Urothelium cell line (cell line): ENCODE measurements at regions not wholly inside any gene's neighbourhood (a gene's known extent, or its start where the extent isn't known, plus 50 kb on each side); places are given as distances from the start of the nearest gene placed in this dataset.
A peak's percentile ranks its signal among the peaks of the same experiment; 100 is the strongest.
"Not testable (repeated sequence)": the region's sequence is repeated elsewhere in the genome, so short reads cannot be mapped to it uniquely, and the experiment has no call there.

Experiments
- DNase-seq: peaks from one replicate; pipeline ENCODE4 v3.0.0; 2011; ENCODE audit warnings: low spot score, mixed read lengths
- FAIRE-seq: peaks from 2 replicates; lab custom pipeline; 2011; peaks lifted over from hg19 to GRCh38; lab: Jason Lieb, UNC

DNA sequence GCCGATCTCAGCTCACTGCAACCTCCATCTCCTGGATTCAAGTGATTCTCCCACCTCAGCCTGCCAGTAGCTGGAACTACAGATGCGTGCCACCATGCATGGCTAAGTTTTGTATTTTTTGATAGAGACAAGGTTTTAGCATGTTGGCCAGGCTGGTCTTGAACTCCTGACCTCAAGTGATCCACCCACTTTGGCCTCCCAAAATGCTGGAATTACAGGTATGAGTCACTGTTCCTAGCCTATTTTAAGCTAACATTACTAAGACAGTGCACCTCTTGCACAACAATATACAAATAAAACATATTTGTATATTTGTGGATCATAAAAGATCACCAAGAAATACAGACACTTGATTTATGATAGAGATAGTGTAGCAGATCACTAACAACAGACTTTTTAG lies 139.1 kb downstream of the DUSP10 start:
- FAIRE-seq (no peak), DNase-seq (no peak)

DNA sequence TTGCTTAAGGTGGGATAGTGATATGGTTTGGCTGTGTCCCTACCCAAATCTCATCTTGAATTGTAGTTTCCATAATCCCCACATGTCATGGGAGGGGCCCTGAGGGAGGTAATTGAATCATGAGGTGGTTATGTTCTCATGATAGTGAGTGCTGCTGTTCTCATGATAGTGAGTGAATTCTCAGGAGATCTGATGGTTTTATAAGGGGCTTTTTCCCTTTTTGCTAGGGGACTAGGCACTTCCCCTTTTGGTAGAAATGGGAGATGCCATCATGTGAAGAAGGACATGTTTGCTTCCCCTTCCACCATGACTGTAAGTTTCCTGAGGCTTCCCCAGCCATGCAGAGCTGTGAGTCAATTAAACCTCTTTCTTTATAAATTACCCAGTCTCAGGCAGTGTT lies 137.5 kb downstream of the DUSP10 start:
- DNase-seq, FAIRE-seq: not testable (repeated sequence)

DNA sequence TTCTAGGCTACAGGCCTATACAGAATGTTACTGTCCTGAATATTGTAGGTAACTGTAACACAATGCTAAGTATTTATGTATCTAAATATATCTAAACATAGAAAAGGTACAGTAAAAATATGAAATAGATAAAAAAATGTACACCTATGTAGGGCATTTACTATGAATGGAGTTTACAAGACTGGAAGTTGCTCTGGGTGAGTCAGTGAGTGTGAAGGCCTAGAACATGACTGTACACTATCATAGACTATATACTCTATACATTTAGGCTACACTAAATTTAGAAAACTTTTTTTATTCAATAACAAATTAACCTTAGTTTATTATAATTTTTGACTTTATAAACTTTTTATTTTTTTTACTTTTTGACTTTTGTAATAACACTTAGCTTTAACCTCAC lies 136.9 kb downstream of the DUSP10 start:
- FAIRE-seq = no peak
- no peak for DNase-seq

DNA sequence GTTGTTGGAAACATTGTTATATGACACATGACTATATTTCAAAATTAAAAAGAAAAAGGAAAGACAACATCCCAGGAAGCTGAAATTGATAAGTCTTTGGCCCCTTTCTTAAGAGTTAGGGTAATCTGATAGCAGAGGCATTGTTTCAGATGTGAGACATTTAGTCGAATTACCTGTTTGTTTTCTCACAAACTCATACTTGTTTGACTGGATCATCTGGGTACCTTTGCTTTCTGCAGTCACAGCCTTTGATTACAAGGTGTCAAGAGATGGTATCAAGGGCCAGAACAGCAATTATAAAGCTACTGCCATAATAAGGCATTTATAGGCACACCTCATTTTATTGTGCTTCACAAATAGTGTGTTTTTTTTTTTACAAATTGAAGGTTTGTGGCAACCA lies 136.3 kb downstream of the DUSP10 start:
- DNase-seq = no peak
- FAIRE-seq = no peak

DNA sequence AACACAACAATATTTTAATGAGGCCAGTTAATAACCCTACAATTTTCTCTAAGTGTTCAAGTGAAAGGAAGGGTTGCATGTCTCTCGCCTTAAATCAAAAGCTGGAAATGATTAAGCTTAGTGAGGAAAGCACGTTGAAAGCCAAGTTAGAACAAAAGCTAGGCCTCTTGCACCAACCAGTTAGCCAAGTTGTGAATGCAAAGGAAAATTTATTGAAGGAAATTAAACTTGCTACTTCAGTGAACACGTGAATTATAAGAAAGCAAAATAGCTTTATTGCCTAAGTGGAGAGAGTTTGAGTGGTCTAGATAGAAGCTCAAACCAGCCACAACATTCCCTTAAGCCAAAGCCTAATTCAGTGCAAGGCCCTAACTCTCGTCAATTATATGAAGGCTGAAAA lies 135.6 kb downstream of the DUSP10 start:
- DNase-seq = no peak
- FAIRE-seq = no peak

DNA sequence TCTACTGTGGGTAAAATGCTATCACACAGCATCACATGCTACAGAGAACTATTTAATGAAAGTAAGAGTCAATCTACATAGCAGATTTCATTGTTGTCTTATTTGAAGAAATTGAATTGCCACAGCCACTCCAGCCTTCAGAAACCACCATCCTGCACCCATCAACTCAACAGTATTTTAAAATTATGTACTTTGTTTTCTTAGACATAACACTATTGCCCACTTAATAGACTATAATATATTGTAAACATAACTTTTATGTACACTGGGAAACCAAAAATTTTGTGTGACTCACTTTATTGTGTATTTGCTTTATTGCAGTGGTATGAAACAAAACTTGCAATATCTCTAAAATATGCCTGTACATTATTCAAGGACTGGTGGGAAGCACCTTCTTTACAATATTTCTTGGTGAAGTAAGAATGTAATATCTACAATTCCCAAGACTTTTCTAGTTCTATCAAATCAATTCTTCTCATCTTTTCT lies 133.0 kb downstream of the DUSP10 start:
- DNase-seq (no peak), FAIRE-seq (no peak)

DNA sequence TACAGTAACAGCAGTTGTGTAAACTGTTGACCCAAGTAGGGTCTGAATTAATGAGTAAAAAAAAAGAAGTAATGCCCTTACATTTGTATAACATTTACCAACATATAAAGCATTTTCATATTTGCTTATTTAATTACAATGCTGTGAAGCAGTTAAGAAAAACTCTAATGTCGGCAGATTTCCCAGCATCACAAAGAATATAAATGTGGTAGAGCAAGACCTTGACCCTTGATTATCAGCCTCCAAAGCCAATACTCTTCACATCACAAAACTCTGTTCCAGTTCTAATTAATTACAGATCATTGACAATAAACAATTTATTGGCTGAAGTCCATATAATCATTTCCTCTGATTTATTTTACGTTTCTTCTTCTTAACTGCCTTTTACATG lies 130.2 kb downstream of the DUSP10 start:
- FAIRE-seq = no peak
- no peak for DNase-seq

DNA sequence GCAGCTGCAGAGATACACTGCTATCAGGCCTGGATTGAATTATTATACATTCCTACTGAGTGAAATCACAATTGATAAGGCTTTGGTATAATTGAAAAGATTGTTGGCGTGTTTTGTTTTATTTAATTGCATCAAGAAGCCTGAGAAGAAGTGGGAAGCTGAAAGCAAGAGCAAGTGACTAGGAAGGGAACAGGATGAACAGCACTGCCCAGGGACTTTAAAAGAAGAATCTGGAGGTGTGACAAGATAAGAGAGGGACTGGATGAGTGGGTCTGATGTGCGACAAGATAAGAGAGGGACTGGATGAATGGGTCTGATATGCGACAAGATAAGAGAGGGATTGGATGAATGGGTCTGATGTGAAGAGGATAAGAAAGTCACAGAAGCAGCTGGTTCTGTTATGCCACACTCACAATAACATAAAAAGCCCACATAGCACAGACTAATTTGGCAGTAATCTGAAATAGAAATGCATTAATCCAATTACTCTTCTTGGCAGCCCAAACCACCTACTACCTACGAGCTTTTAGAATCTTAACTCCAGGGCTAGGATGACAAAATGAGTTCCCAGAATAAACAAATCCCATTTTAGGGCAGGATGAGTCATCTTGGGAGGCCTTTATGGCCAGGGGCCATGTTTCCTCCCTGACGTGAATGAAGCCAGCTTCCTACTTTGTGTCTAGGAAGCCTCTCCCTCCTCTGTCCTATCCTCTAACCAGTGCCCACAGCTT lies 129.7 kb downstream of the DUSP10 start:
- FAIRE-seq (no peak), DNase-seq (peak; percentile 73)

DNA sequence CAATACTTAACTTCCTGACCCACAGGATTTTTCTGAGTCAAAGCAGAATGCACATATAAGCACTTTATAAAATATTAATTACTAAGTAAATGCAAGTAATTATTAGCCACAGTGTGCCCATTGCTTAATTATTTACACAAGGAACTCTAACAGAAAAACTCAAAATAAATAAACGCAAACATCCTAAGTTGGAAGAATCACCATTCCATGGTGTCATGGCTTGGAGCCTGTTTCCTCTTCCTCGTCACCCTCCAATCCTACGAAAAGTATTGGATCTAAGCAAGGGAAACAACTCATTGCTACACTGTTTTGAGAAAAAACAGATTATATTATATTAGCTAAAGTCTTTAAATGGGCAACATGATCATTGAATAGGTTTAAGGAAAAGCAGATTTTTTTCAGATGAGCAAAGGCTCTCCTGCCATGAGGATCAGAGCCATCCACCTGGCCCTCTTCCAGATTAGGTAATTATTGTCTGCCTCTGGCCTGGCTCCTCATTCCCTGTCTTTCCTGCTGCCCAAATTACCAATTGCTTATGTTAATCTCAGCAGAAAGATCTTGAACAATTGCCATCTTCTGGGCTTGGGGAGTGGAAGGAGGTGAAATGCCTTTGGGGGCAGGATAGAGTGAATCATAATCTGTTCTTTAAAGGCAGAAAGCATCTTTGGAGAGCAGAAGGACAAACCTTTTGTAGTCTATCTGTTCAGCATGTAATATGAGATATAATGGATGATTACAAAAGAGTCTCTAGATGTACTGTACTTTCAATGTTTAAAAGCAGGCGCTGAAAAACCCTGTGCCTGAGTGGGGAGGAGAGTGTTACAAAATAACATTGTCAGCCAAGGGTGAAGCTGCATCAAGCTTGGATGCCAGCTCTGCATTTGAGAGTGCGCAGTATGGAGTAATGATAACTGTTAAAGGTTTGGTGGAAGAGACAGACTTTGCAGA lies 121.2 kb downstream of the DUSP10 start:
- no peak for DNase-seq
- no peak for FAIRE-seq

DNA sequence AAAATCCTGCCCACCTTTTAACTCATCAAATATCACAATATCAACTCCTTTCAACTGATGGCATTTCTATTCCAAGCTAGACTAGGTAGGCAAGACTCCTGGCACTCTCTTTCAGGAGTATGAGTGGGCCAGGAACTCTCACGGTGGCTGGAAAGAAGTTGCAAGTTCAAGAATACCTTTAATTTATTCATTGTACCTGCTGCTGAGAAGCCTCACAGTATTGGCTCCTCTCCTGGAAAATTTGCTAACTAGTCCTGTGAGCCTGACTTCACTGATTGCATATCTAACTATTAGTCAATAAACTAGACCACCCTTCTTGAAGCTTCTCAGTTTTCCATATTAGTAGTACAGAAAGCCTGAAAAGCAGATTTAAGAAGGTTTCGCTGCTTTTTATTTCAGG lies 120.2 kb downstream of the DUSP10 start:
- FAIRE-seq (no peak), DNase-seq (no peak)

DNA sequence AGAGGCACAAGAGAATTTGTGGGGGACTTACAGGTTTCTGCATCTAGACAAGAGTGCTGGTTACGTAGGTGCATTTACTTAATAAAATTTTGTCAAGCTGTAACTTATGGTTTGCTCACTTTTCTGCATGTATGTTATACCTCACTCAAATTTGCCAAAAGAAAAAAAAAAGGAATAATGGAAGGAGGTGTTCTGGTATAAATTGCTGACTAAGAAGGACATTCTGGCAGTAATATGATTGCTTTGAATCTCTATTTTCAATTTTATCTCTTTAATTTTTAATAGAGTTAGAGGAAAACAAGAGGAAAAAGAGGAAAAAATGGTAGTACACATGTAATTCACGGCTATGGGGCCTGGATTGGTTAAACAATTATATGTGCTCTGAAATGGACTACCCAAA lies 119.5 kb downstream of the DUSP10 start:
- DNase-seq (no peak), FAIRE-seq (no peak)

DNA sequence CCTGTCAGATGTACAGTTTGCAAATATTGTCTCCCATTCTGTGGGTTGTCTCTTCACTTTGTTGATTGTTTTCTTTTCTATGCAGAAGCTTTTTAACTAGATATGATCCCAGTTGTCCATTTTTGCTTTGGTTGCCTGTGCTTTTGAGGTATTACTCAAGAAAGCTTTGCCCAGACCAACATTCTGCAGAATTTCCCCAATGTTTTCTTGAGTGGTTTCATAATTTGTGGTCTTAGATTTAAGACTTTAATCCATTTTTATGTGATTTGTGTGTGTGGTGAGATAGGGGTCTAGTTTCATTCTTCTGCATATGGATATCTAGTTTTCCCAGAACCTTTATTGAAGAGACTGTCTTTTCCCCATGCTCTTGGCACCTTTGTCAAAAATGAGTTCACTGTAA lies 116.9 kb downstream of the DUSP10 start:
- DNase-seq (no peak), FAIRE-seq (no peak)

DNA sequence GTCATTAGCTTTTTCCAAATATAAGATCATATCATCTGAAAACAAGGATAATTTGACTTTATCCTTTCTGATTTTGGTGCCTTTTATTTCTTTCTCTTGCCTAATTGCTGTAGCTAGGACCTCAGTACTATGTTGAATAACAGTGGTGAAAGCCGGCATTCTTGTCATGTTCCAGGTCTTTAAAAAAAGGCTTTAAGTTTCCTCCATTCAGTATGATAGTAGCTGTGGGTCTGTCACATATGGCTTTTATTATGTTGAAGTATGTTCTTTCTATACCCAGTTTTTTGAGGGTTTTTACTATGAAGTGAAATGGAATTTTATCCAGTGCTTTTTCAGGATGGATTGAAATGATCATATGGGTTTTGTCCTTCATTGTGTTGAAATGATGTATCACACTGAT lies 115.8 kb downstream of the DUSP10 start:
- FAIRE-seq (no peak), DNase-seq (no peak)

DNA sequence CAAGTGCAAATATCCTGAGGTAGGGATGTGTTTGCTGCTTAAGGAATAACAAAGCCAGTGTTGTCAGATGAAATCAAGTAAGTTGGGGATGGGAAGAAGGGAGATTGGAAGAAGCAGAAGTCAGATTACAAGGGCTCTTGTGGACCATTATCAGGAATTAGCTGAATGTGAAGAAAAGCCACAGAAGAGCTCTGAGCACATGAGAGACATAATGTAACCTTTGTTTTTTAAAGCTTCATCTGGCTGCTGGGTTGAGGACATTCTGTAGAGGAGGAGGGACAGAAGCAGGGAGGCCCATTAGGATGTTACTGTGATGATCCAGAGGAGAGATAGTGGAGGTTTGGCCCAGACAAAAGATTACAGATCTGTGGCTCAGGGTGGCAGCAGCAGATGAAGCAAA lies 111.7 kb downstream of the DUSP10 start:
- DNase-seq (no peak), FAIRE-seq (no peak)

DNA sequence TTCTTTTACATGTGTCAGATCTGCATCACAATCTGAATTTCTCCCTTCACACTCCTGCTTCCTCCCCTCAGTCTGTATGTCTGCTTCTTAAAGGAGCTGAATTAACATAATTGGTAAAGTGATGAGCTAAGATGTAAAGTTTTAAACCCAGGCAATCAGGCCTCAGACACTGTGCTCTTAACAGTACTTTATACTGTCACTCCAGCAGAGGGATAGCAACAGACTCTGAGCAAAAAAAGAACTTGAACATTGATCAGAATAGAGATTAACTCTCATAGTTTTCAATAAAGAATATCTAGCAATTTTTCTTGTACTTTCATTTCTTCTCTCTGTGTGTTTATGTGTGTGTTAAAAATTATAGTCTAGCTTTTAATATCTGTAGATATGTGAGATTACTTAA lies 110.3 kb downstream of the DUSP10 start:
- no peak for DNase-seq
- FAIRE-seq = no peak

DNA sequence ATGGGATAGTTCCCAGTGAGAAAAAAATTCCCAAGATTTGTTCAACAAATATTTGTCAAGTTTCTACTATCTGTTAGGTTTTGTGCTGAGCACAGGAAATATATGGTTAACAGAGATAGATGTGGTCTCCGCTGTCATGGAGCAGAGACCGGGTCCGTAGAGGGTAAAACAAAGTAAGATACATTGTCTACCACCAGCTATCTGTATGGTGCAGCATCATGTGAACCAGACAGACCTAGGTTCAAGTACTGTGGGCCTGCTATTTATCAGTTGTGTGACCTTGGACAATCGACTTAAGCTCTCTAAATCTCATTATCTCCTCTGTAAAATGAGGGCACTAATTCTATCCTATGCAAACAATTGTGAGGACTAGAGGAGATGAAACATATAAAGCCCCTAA lies 109.8 kb downstream of the DUSP10 start:
- no peak for DNase-seq
- no peak for FAIRE-seq

DNA sequence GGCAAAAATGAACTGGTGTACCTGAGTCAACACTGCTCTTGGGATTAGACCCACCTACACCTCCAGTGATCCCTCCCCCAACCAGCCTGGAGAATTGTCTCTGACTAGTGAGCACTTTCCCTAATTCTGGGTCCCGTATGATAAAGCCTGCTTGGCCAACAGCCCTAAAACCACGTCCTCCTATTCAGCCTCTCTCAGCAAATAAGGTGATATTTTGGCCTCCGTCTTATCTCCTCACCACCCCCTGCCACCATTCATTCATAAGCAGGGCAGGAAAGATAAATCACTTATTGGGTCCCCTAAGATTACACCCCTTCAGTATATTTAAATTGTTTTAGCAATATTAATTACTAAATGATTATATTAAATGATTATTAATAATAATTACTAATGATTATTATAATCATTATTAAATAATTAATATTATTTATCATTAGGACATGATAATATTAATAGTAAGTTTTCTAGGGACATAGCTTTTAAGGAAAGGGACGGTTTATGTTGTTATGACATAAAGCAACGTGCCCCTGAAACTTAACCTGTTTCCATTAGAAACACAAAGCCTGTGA lies 108.0 kb downstream of the DUSP10 start:
- DNase-seq (no peak), FAIRE-seq (no peak)

DNA sequence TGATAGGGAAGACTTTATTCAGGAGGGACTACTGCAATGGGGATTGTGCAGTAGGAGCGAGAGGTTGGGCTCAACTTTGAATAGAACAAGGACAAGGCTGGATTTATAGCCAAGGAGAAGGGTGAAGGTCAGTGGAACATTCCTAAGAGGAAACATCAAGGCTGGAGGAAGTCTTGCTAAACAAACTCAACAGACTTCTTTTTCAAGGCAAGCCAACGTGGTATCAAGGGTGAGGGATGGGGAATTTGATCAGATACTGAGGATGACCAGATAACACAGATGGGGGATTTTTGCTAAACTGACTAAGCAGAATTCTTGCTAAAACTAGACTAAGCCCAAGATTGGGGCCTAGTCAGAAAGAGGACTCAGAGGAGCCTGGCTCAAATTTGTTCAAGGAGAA lies 107.3 kb downstream of the DUSP10 start:
- DNase-seq (no peak), FAIRE-seq (no peak)

DNA sequence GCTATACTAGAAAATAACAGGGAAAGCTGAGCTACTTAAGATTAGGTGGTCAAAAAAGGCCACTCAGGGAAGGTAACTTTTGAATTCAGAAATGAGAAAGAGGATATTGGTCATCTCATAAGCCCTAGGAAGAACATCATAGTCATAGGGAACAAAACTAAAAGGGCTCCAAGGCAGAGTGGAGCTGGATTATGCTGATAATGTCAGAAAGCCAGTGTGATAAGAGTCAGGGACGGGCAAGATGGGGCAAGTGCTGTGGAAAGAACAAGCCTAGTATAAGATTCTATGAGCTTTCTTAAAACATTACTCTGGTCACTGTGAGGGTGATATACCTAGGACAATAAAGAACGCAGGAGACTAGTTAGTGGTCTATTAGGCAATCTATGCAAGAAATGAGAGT lies 106.6 kb downstream of the DUSP10 start:
- no peak for FAIRE-seq
- no peak for DNase-seq

DNA sequence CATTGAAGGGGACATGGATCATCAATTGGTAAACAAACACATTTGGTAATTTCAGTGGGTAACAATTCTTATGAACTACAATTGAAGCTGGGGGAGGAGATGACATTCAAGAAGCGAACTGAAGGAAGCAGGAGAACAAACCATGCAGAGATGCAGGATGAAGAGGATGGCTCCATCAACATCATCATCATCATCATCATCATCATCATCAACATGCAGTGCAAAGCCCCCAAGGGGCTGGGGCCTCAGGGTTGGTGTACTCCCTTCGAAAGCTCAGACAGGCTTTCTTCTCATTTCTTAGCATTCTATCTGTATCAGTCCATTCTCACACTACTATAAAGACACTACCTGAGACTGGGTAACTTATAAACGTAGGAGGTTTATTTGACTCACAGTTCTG lies 105.8 kb downstream of the DUSP10 start:
- DNase-seq (no peak), FAIRE-seq (no peak)

DNA sequence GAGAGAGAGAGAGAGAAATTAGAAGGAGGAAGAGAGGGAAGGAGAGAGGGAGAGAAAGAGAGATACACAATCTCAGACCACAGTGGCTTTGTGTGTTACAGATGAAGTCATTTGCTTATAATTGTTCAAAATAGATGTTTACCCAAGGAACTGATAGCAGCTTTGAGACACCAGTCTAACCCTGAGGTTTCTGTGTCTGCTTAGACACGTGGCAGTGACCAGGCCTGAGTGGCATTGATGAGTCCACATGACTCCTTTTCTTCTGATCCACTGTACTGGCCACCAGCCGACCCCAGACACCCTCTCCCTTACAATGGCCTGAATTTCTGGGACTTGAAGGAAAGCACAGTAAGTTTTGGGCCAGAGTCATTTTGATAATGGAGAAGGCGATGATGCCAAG lies 104.9 kb downstream of the DUSP10 start:
- no peak for FAIRE-seq
- no peak for DNase-seq

DNA sequence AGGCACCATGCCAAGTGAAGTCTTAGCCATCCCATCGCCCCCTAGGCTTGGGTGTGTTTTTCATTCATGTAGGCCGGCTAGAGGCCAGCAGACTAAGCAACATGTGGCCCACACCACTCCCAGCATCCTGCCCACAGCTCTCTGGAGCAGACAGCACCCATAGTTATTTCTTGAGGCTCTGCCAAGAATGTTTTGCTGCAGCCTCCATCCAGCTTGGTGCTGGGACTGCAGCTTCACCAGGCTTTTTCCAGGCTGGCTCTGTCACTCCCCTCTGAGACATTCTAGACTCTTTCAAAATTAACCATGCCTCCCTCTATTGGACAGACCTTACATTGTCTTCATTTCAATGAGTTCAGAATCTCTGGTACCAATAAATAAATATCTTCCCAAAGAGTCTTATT lies 104.2 kb downstream of the DUSP10 start:
- no peak for FAIRE-seq
- DNase-seq = peak; percentile 13
